Testis (tissue), 2 donors: ENCODE measurements at regions not wholly inside any gene's neighbourhood (a gene's known extent, or its start where the extent isn't known, plus 50 kb on each side); places are given as distances from the start of the nearest gene placed in this dataset.

Experiments used
- POLR2A ChIP-seq: fragments of 450-650 bp; IDR thresholded peaks from one replicate; pipeline ENCODE4 v1.6.1; 2017; ENCODE audit warnings: antibody characterized with exemption, mild to moderate bottlenecking, moderate library complexity
- TF ChIP-seq, protein P1 (sequence below), 3 experiments: fragments of 450-650 bp in 2 of 3; fragments of 200-600 bp in 1 of 3; sonication (generic) in 1 of 3; IDR thresholded peaks; one replicate each; pipeline ENCODE4 v1.5.1; 2016 to 2019; ENCODE audit warnings: antibody characterized with exemption in 3 of 3, mild to moderate bottlenecking in 2 of 3, moderate library complexity in 1 of 3

DNA sequence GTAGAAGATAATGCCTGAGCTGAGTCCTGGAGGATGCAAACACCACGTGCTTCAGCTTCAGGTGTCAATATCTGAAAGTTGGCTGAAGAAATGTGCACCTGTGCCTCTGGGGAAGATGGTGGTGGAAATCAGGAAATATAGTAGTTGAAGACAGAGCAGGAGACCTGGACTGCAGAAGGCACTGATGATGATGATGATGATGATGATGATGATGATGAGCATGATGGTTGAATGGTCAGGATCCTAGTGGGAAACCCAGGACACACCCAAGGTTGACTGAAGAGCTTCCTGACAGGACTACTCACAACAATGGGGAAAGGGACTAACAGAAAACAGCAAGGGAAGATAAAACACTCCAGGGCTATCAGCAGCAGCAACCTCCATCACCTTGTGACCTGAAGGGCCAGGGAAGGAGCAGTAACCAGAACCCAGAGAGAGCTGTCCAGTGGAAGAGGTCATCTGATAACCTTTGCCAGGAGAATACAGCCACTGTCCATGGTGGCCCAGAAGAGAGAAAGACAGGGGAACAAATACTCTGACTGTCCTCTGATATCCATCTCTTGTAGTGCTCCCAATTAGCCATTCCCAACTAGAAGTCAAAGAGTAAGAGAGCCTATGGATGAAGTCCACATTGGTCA is 170.3 kb downstream of the TSHZ3 start:
- TF ChIP-seq, protein P1, sequence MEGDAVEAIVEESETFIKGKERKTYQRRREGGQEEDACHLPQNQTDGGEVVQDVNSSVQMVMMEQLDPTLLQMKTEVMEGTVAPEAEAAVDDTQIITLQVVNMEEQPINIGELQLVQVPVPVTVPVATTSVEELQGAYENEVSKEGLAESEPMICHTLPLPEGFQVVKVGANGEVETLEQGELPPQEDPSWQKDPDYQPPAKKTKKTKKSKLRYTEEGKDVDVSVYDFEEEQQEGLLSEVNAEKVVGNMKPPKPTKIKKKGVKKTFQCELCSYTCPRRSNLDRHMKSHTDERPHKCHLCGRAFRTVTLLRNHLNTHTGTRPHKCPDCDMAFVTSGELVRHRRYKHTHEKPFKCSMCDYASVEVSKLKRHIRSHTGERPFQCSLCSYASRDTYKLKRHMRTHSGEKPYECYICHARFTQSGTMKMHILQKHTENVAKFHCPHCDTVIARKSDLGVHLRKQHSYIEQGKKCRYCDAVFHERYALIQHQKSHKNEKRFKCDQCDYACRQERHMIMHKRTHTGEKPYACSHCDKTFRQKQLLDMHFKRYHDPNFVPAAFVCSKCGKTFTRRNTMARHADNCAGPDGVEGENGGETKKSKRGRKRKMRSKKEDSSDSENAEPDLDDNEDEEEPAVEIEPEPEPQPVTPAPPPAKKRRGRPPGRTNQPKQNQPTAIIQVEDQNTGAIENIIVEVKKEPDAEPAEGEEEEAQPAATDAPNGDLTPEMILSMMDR (IDR thresholded peaks at IDR 0.05): no peak
- no peak for TF ChIP-seq POLR2A
